Neural progenitor cell (in vitro differentiated cells): ENCODE measurements at regions not wholly inside any gene's neighbourhood (a gene's known extent, or its start where the extent isn't known, plus 50 kb on each side); places are given as distances from the start of the nearest gene placed in this dataset.

Source experiments
- EZH2 ChIP-seq: fragments of 200-600 bp; sonication (generic); IDR thresholded peaks from 2 replicates; pipeline ENCODE4 v1.6.1; 2017; ENCODE audit warnings: antibody characterized with exemption, mild to moderate bottlenecking, moderate library complexity
- EZH2phosphoT487 ChIP-seq: fragments of 200-600 bp; sonication (generic); IDR thresholded peaks from 2 replicates; pipeline ENCODE4 v1.6.1; 2017; ENCODE audit warnings: antibody characterized with exemption
- TF ChIP-seq, protein P1 (sequence below): fragments of 200-600 bp; sonication (generic); IDR thresholded peaks from 2 replicates; pipeline ENCODE4 v1.5.1; 2017; ENCODE audit warnings: antibody characterized with exemption, mild to moderate bottlenecking

GRCh38 chr14:53845813-53846693, 110.6 kb downstream of the BMP4 start:
- TF ChIP-seq EZH2 (no peak), EZH2phosphoT487 (no peak)
- TF ChIP-seq, protein P1, sequence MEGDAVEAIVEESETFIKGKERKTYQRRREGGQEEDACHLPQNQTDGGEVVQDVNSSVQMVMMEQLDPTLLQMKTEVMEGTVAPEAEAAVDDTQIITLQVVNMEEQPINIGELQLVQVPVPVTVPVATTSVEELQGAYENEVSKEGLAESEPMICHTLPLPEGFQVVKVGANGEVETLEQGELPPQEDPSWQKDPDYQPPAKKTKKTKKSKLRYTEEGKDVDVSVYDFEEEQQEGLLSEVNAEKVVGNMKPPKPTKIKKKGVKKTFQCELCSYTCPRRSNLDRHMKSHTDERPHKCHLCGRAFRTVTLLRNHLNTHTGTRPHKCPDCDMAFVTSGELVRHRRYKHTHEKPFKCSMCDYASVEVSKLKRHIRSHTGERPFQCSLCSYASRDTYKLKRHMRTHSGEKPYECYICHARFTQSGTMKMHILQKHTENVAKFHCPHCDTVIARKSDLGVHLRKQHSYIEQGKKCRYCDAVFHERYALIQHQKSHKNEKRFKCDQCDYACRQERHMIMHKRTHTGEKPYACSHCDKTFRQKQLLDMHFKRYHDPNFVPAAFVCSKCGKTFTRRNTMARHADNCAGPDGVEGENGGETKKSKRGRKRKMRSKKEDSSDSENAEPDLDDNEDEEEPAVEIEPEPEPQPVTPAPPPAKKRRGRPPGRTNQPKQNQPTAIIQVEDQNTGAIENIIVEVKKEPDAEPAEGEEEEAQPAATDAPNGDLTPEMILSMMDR, result no peak
